Caco-2 (cell line): ENCODE measurements at regions not wholly inside any gene's neighbourhood (a gene's known extent, or its start where the extent isn't known, plus 50 kb on each side); places are given as distances from the start of the nearest gene placed in this dataset.

ENCODE experiments used
- BruUV-seq: library from RNA; stranded (reverse); fragments of 400-500 nt; replicated peaks from 2 replicates; lab custom pipeline; 2021; lab: Mats Ljungman, UMichigan
- CTCF ChIA-PET: fragments of 300-600 bp; sonication (Branson Sonifier 250); formaldehyde crosslinking; loops from one replicate; lab custom pipeline; 2022; ENCODE audit warnings: antibody characterized with exemption; lab: Charles Lee
- POLR2A ChIA-PET: fragments of 300-600 bp; sonication (Branson Sonifier 250); formaldehyde crosslinking; loops from one replicate; lab custom pipeline; 2022; ENCODE audit warnings: antibody characterized with exemption; lab: Charles Lee
- DNase-seq, 2 experiments: peaks; one replicate each; pipeline versions ENCODE4 v3.0.0 to v3.0.0-alpha.2; 2020 to 2022
- H3K27me3 ChIP-seq: replicated peaks from 2 replicates; pipeline ENCODE4 v1.6.0; 2011; ENCODE audit warnings: low read length; ENCODE audit not compliant: control insufficient read depth, insufficient read depth
- H3K36me3 ChIP-seq: 2 replicates; pipeline ENCODE4 v1.5.1; 2011; ENCODE audit warnings: low read length; ENCODE audit not compliant: control insufficient read depth, insufficient read depth
- H3K4me1 ChIP-seq: fragments of 250-450 bp; sonication (Bioruptor Pico); 2 replicates; pipeline ENCODE4 v1.5.1; 2020; ENCODE audit warnings: mild to moderate bottlenecking
- H3K4me3 ChIP-seq: 2 replicates; pipeline ENCODE4 v1.5.1; 2011; ENCODE audit warnings: low read depth, mild to moderate bottlenecking, control low read depth, low read length
- H3K9me3 ChIP-seq: fragments of 250-450 bp; sonication (Bioruptor Pico); 2 replicates; pipeline ENCODE4 v1.5.1; 2020; ENCODE audit warnings: mild to moderate bottlenecking, moderate library complexity
- H3K27ac Mint-ChIP-seq: one replicate; pipeline ENCODE4 v1.8.0; 2022; ENCODE audit warnings: mixed read lengths; ENCODE audit not compliant: unreplicated experiment
- H3K27me3 Mint-ChIP-seq: one replicate; pipeline ENCODE4 v1.8.0; 2022; ENCODE audit warnings: mixed read lengths; ENCODE audit not compliant: insufficient read depth, unreplicated experiment
- H3K36me3 Mint-ChIP-seq: one replicate; pipeline ENCODE4 v1.8.0; 2022; ENCODE audit warnings: mild to moderate bottlenecking, mixed read lengths; ENCODE audit not compliant: insufficient read depth, unreplicated experiment
- H3K4me1 Mint-ChIP-seq: one replicate; pipeline ENCODE4 v1.8.0; 2022; ENCODE audit warnings: low read depth, mixed read lengths; ENCODE audit not compliant: unreplicated experiment
- H3K4me3 Mint-ChIP-seq: one replicate; pipeline ENCODE4 v1.8.0; 2022; ENCODE audit warnings: mild to moderate bottlenecking, moderate library complexity, mixed read lengths; ENCODE audit not compliant: unreplicated experiment
- H3K9me3 Mint-ChIP-seq: one replicate; pipeline ENCODE4 v1.8.0; 2022; ENCODE audit warnings: mixed read lengths; ENCODE audit not compliant: unreplicated experiment
- intact Hi-C: fragments of 100-400 bp; cut with micrococcal nuclease; formaldehyde crosslinking; loops from one replicate; pipeline ENCODE4 v1.10.0; 2022; ENCODE audit not compliant: unreplicated experiment
- TF ChIP-seq, protein P1 (sequence below), 2 experiments: fragments of 200-600 bp in 1 of 2; IDR thresholded peaks; 1 replicate in 1 of 2; 2 replicates in 1 of 2; pipeline versions ENCODE4 v1.5.1 to v1.8.0; 2011 to 2022; ENCODE audit warnings: antibody characterized with exemption in 1 of 2, control low read depth in 1 of 2, inconsistent platforms in 1 of 2, low read depth in 1 of 2, low read length in 1 of 2, mild to moderate bottlenecking in 1 of 2, moderate library complexity in 1 of 2; ENCODE audit not compliant: insufficient read depth in 1 of 2, severe bottlenecking in 1 of 2, unreplicated experiment in 1 of 2

GRCh38 chr14:49992036-49992435 lies 99.2 kb downstream of the ARF6 start:
- no TSS peak for BruUV-seq
- Histone ChIP-seq H3K36me3 (no peaks in the 10 kb centered on the region), H3K4me1 (peaks cover 54% of the 10 kb centered on the region), H3K4me3 (no peak overlapping the region), H3K27me3 (no peaks in the 10 kb centered on the region), H3K9me3 (no peaks in the 10 kb centered on the region)
- H3K36me3 Mint-ChIP-seq = peaks cover 8% of the 10 kb centered on the region
- POLR2A ChIA-PET = no interaction called here
- H3K4me1 Mint-ChIP-seq = peaks cover 50% of the 10 kb centered on the region
- intact Hi-C loops = no loop called here
- TF ChIP-seq, protein P1, sequence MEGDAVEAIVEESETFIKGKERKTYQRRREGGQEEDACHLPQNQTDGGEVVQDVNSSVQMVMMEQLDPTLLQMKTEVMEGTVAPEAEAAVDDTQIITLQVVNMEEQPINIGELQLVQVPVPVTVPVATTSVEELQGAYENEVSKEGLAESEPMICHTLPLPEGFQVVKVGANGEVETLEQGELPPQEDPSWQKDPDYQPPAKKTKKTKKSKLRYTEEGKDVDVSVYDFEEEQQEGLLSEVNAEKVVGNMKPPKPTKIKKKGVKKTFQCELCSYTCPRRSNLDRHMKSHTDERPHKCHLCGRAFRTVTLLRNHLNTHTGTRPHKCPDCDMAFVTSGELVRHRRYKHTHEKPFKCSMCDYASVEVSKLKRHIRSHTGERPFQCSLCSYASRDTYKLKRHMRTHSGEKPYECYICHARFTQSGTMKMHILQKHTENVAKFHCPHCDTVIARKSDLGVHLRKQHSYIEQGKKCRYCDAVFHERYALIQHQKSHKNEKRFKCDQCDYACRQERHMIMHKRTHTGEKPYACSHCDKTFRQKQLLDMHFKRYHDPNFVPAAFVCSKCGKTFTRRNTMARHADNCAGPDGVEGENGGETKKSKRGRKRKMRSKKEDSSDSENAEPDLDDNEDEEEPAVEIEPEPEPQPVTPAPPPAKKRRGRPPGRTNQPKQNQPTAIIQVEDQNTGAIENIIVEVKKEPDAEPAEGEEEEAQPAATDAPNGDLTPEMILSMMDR (IDR thresholded peaks at IDR 0.05; ENCODE audit: insufficient read depth in 1 of 2, low read depth in 1 of 2, low read length in 1 of 2, severe bottlenecking in 1 of 2, unreplicated experiment in 1 of 2) = no peak
- CTCF ChIA-PET = no interaction called here
- H3K27ac Mint-ChIP-seq = no peak overlapping the region
- DNase-seq = no peak
- H3K27me3 Mint-ChIP-seq = no peaks in the 10 kb centered on the region
- H3K9me3 Mint-ChIP-seq = no peaks in the 10 kb centered on the region
- no peak overlapping the region for H3K4me3 Mint-ChIP-seq

DNA sequence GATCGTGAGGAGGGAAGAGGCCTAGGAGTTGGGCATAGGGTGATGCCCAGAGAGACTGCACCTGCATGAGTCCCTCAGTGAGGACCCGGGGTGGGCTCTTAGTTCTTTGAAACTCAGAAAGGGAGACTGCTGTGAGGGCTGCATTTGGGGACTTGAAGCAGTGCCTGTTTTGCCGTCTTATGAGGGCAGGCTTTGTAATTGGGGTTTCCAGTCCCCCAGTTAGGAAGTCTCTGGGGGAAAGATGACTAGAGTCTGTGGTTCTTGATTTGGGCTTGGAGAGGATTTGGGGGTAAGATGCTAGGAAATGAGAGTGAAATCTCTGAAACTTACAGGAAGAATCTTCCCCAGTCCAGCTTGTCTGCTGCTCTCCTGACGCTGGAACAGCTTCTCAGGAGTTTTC lies 99.6 kb downstream of the ARF6 start:
- no peaks in the 10 kb centered on the region for H3K27me3 Mint-ChIP-seq
- no peak for DNase-seq
- H3K4me1 Mint-ChIP-seq = peaks cover 52% of the 10 kb centered on the region
- Histone ChIP-seq H3K4me3 (no peak overlapping the region), H3K4me1 (peaks cover 56% of the 10 kb centered on the region), H3K36me3 (no peaks in the 10 kb centered on the region), H3K9me3 (no peaks in the 10 kb centered on the region), H3K27me3 (no peaks in the 10 kb centered on the region)
- H3K4me3 Mint-ChIP-seq = no peak overlapping the region
- intact Hi-C loops = no loop called here
- POLR2A ChIA-PET = no interaction called here
- no peaks in the 10 kb centered on the region for H3K9me3 Mint-ChIP-seq
- H3K36me3 Mint-ChIP-seq = peaks cover 4% of the 10 kb centered on the region
- H3K27ac Mint-ChIP-seq = peak overlapping the region; percentile 12
- TF ChIP-seq, protein P1 (IDR thresholded peaks at IDR 0.05; ENCODE audit: insufficient read depth in 1 of 2, low read depth in 1 of 2, low read length in 1 of 2, severe bottlenecking in 1 of 2, unreplicated experiment in 1 of 2) = no peak
- CTCF ChIA-PET = no interaction called here
- BruUV-seq = no TSS peak

GRCh38 chr14:49992901-49993339 lies 100.0 kb downstream of the ARF6 start:
- CTCF ChIA-PET = no interaction called here

More at GRCh38 chr14:49992901-49993339, 100.0 kb downstream of the ARF6 start:
- Histone ChIP-seq H3K4me3 (no peak overlapping the region), H3K27me3 (no peaks in the 10 kb centered on the region), H3K36me3 (no peaks in the 10 kb centered on the region), H3K4me1 (peaks cover 57% of the 10 kb centered on the region), H3K9me3 (no peaks in the 10 kb centered on the region)
- no peaks in the 10 kb centered on the region for H3K9me3 Mint-ChIP-seq
- TF ChIP-seq, protein P1 (IDR thresholded peaks at IDR 0.05; ENCODE audit: insufficient read depth in 1 of 2, low read depth in 1 of 2, low read length in 1 of 2, severe bottlenecking in 1 of 2, unreplicated experiment in 1 of 2) = no peak
- H3K27ac Mint-ChIP-seq = peak overlapping the region; percentile 12
- H3K36me3 Mint-ChIP-seq = no peaks in the 10 kb centered on the region
- H3K4me1 Mint-ChIP-seq = peaks cover 52% of the 10 kb centered on the region
- no peaks in the 10 kb centered on the region for H3K27me3 Mint-ChIP-seq
- no peak for DNase-seq
- intact Hi-C loops = no loop called here
- BruUV-seq = no TSS peak
- H3K4me3 Mint-ChIP-seq = no peak overlapping the region
- POLR2A ChIA-PET = no interaction called here
